Kidney (tissue), 13 donors: ENCODE measurements at regions not wholly inside any gene's neighbourhood (a gene's known extent, or its start where the extent isn't known, plus 50 kb on each side); places are given as distances from the start of the nearest gene placed in this dataset.

Experiments
- DNase-seq, 5 donors: peaks; one replicate each; pipeline ENCODE4 v3.0.0-alpha.2; 2013 to 2020
- FAIRE-seq: peaks from 2 replicates; lab custom pipeline; 2012; peaks lifted over from hg19 to GRCh38; lab: Jason Lieb, UNC
- H3K27ac ChIP-seq, 2 donors: one replicate each; pipeline ENCODE4 v1.7.0; 2013; ENCODE audit warnings: low read depth in 2 of 2, low read length in 2 of 2, inconsistent platforms in 1 of 2
- H3K27me3 ChIP-seq: one replicate; pipeline ENCODE4 v1.7.1; 2013; ENCODE audit warnings: low read length, inconsistent platforms; ENCODE audit not compliant: control insufficient read depth, insufficient read depth
- H3K36me3 ChIP-seq, 3 donors: one replicate each; pipeline versions ENCODE4 v1.7.0 to v1.7.1; 2013; ENCODE audit warnings: low read length in 3 of 3, control low read depth in 1 of 3, inconsistent platforms in 1 of 3; ENCODE audit not compliant: insufficient read depth in 3 of 3, control insufficient read depth in 2 of 3
- H3K4me1 ChIP-seq, 3 donors: one replicate each; pipeline versions ENCODE4 v1.7.0 to v1.7.1; 2013; ENCODE audit warnings: low read length in 3 of 3, inconsistent platforms in 1 of 3, low read depth in 1 of 3; ENCODE audit not compliant: control insufficient read depth in 2 of 3, insufficient read depth in 2 of 3
- H3K4me3 ChIP-seq, 3 donors: one replicate each; pipeline versions ENCODE4 v1.7.0 to v1.8.1; 2013; ENCODE audit warnings: low read length in 3 of 3, control low read depth in 1 of 3, inconsistent platforms in 1 of 3
- H3K9ac ChIP-seq, 3 donors: one replicate each; pipeline versions ENCODE4 v1.7.0 to v1.7.1; 2013; ENCODE audit warnings: low read length in 3 of 3, control low read depth in 1 of 3, inconsistent platforms in 1 of 3
- H3K9me3 ChIP-seq, 3 donors: one replicate each; pipeline versions ENCODE4 v1.7.0 to v1.7.1; 2013; ENCODE audit warnings: low read length in 3 of 3, control low read depth in 1 of 3, inconsistent platforms in 1 of 3; ENCODE audit not compliant: control insufficient read depth in 2 of 3, insufficient read depth in 1 of 3
- CTCF ChIP-seq: IDR thresholded peaks from 3 replicates; pipeline ENCODE4 v1.5.1; 2012; ENCODE audit warnings: mild to moderate bottlenecking, moderate library complexity, borderline replicate concordance; ENCODE audit not compliant: insufficient read depth; ENCODE audit errors: extremely low read depth
- intact Hi-C: fragments of 100-400 bp; cut with DNase I; formaldehyde crosslinking; loops from one replicate; pipeline ENCODE4 v1.11.1; 2022
- donor health status: control.
- donor health status: control.
- donor health status: control.
- donor health status: control.
- donor health status: control.
- donor health status: DM: yes; HTN: yes; CAD: no.
- donor health status: Normal renal cell carcinoma (clear cell type).

GRCh38 chr5:166353580-166353979 is 1937.9 kb upstream of the WWC1 start:
- H3K27ac ChIP-seq, result no peak overlapping the region
- H3K9me3 ChIP-seq, result no peaks in the 10 kb centered on the region
- DNase-seq (no peak), FAIRE-seq (no peak)
- H3K4me3 ChIP-seq, result no peak overlapping the region
- no peaks in the 10 kb centered on the region for H3K36me3 ChIP-seq
- H3K27me3 ChIP-seq, result no peaks in the 10 kb centered on the region
- no peak for TF ChIP-seq CTCF
- intact Hi-C loops, result no loop called here
- no peak overlapping the region for H3K9ac ChIP-seq
- H3K4me1 ChIP-seq, result no peaks in the 10 kb centered on the region

GRCh38 chr5:166354332-166354731 is 1937.1 kb upstream of the WWC1 start:
- Histone ChIP-seq H3K27me3 (no peaks in the 10 kb centered on the region), H3K9me3 (no peaks in the 10 kb centered on the region), H3K36me3 (no peaks in the 10 kb centered on the region), H3K4me1 (no peaks in the 10 kb centered on the region), H3K4me3 (no peak overlapping the region), H3K27ac (no peak overlapping the region), H3K9ac (no peak overlapping the region)
- no peak for TF ChIP-seq CTCF
- intact Hi-C loops, result no loop called here
- DNase-seq (no peak), FAIRE-seq (no peak)

- Histone ChIP-seq H3K36me3 (no peaks in the 10 kb centered on the region), H3K9ac (no peak overlapping the region), H3K4me1 (no peaks in the 10 kb centered on the region), H3K27me3 (no peaks in the 10 kb centered on the region), H3K27ac (no peak overlapping the region), H3K4me3 (no peak overlapping the region), H3K9me3 (no peaks in the 10 kb centered on the region)
- no peak for TF ChIP-seq CTCF
- intact Hi-C loops, result no loop called here
- DNase-seq (no peak), FAIRE-seq (no peak)
These were observed 1935.3 kb upstream of the WWC1 start for GRCh38 chr5:166356096-166356495.

- Histone ChIP-seq H3K9me3 (no peaks in the 10 kb centered on the region), H3K9ac (no peak overlapping the region), H3K27me3 (no peaks in the 10 kb centered on the region), H3K36me3 (no peaks in the 10 kb centered on the region), H3K4me1 (no peaks in the 10 kb centered on the region), H3K27ac (no peak overlapping the region), H3K4me3 (no peak overlapping the region)
- FAIRE-seq (no peak), DNase-seq (peak in 1 of 5 donors; percentile 28)
- intact Hi-C loops, result no loop called here
- TF ChIP-seq CTCF, result no peak
These were observed 1933.2 kb upstream of the WWC1 start for GRCh38 chr5:166358127-166358830.
